Naive B cell (primary cell): ENCODE measurements at regions not wholly inside any gene's neighbourhood (a gene's known extent, or its start where the extent isn't known, plus 50 kb on each side); places are given as distances from the start of the nearest gene placed in this dataset.

ENCODE experiments used
- ATAC-seq, 2 donors: fragments of 150-1000 bp; cut with Tn5 transposase; 2 replicates each; pipeline ENCODE4 v1.10.0; 2021; ENCODE audit warnings: low read depth in 2 of 2, mild to moderate bottlenecking in 2 of 2, moderate library complexity in 2 of 2
- DNase-seq: peaks from one replicate; pipeline ENCODE4 v3.0.0; 2022
- H3K27ac Mint-ChIP-seq, 6 donors: one replicate each; pipeline ENCODE4 v1.8.0; 2020 to 2022; ENCODE audit warnings: mild to moderate bottlenecking in 6 of 6, mixed read lengths in 6 of 6, moderate library complexity in 5 of 6, inconsistent platforms in 2 of 6
- H3K27me3 Mint-ChIP-seq, 3 donors: one replicate each; pipeline ENCODE4 v1.8.0; 2021 to 2022; ENCODE audit warnings: mixed read lengths in 3 of 3, mild to moderate bottlenecking in 1 of 3
- H3K36me3 Mint-ChIP-seq, 2 donors: one replicate each; pipeline ENCODE4 v1.8.0; 2020 to 2022; ENCODE audit warnings: mixed read lengths in 2 of 2, inconsistent platforms in 1 of 2, mild to moderate bottlenecking in 1 of 2
- H3K4me1 Mint-ChIP-seq, 3 donors: one replicate each; pipeline ENCODE4 v1.8.0; 2020 to 2022; ENCODE audit warnings: mixed read lengths in 3 of 3, inconsistent platforms in 1 of 3, mild to moderate bottlenecking in 1 of 3, moderate library complexity in 1 of 3
- H3K4me3 Mint-ChIP-seq, 8 donors: one replicate each; pipeline ENCODE4 v1.8.0; 2020 to 2022; ENCODE audit warnings: mild to moderate bottlenecking in 8 of 8, mixed read lengths in 8 of 8, moderate library complexity in 8 of 8, inconsistent platforms in 2 of 8
- H3K9me3 Mint-ChIP-seq, 7 donors: one replicate each; pipeline ENCODE4 v1.8.0; 2020 to 2022; ENCODE audit warnings: mixed read lengths in 7 of 7, mild to moderate bottlenecking in 5 of 7, inconsistent platforms in 2 of 7, moderate library complexity in 1 of 7

GRCh38 chr6:43963203-43963602 lies 164.0 kb downstream of the MRPL14 start:
- Mint-ChIP-seq H3K4me1 (no peaks in the 10 kb centered on the region), H3K27me3 (peaks cover 15 to 51% (median 48%) of the 10 kb centered on the region in 3 donors), H3K36me3 (peaks cover 0 to 5% of the 10 kb centered on the region in 2 donors), H3K4me3 (no peak overlapping the region), H3K27ac (no peak overlapping the region), H3K9me3 (peaks cover 0 to 4% (median 0%) of the 10 kb centered on the region in 7 donors)
- ATAC-seq (no peak), DNase-seq (no peak)

- Mint-ChIP-seq H3K36me3 (peaks cover 0 to 7% of the 10 kb centered on the region in 2 donors), H3K27ac (peak overlapping the region in 1 of 6 donors; percentile 9), H3K4me3 (no peak overlapping the region), H3K4me1 (no peaks in the 10 kb centered on the region), H3K9me3 (peaks cover 0 to 4% (median 0%) of the 10 kb centered on the region in 7 donors), H3K27me3 (peaks cover 18 to 57% (median 56%) of the 10 kb centered on the region in 3 donors)
- DNase-seq: no peak
- ATAC-seq: no peak
These were observed 164.8 kb downstream of the MRPL14 start for GRCh38 chr6:43962458-43962857.

- Mint-ChIP-seq H3K27ac (no peak overlapping the region), H3K9me3 (peaks cover 4 to 15% (median 7%) of the 10 kb centered on the region in 7 donors), H3K36me3 (peaks cover 6 to 14% of the 10 kb centered on the region in 2 donors), H3K4me3 (no peak overlapping the region), H3K27me3 (peaks cover 24 to 75% (median 58%) of the 10 kb centered on the region in 3 donors), H3K4me1 (no peaks in the 10 kb centered on the region)
- ATAC-seq (no peak), DNase-seq (no peak)
These were observed 170.0 kb downstream of the MRPL14 start for GRCh38 chr6:43957273-43957672.

GRCh38 chr6:43956478-43956877 lies 170.8 kb downstream of the MRPL14 start:
- ATAC-seq: no peak
- H3K9me3 Mint-ChIP-seq: peaks cover 4 to 15% (median 6%) of the 10 kb centered on the region in 7 donors
- H3K27me3 Mint-ChIP-seq: peaks cover 24 to 71% (median 53%) of the 10 kb centered on the region in 3 donors
- DNase-seq: no peak
- H3K36me3 Mint-ChIP-seq: peaks cover 6 to 14% of the 10 kb centered on the region in 2 donors
- no peaks in the 10 kb centered on the region for H3K4me1 Mint-ChIP-seq
- H3K27ac Mint-ChIP-seq: no peak overlapping the region
- H3K4me3 Mint-ChIP-seq: no peak overlapping the region

- no peak for DNase-seq
These were observed 172.7 kb downstream of the MRPL14 start for GRCh38 chr6:43954311-43955131.

GRCh38 chr6:43953794-43954310 lies 173.4 kb downstream of the MRPL14 start:
- H3K36me3 Mint-ChIP-seq: peaks cover 6 to 14% of the 10 kb centered on the region in 2 donors

More at GRCh38 chr6:43954311-43955131, 172.7 kb downstream of the MRPL14 start:
- ATAC-seq: no peak
- Mint-ChIP-seq H3K36me3 (peaks cover 6 to 14% of the 10 kb centered on the region in 2 donors), H3K27me3 (peaks cover 15 to 56% (median 48%) of the 10 kb centered on the region in 3 donors), H3K4me1 (no peaks in the 10 kb centered on the region), H3K4me3 (no peak overlapping the region), H3K27ac (no peak overlapping the region), H3K9me3 (peaks cover 4 to 15% (median 6%) of the 10 kb centered on the region in 7 donors)

GRCh38 chr6:43953256-43953655 lies 174.0 kb downstream of the MRPL14 start:
- DNase-seq: no peak
- Mint-ChIP-seq H3K4me3 (no peak overlapping the region), H3K27me3 (peaks cover 9 to 46% (median 35%) of the 10 kb centered on the region in 3 donors), H3K27ac (no peak overlapping the region), H3K4me1 (no peaks in the 10 kb centered on the region), H3K9me3 (peaks cover 4 to 15% (median 6%) of the 10 kb centered on the region in 7 donors), H3K36me3 (peaks cover 6 to 10% of the 10 kb centered on the region in 2 donors)
- no peak for ATAC-seq

More at GRCh38 chr6:43953794-43954310, 173.4 kb downstream of the MRPL14 start:
- Mint-ChIP-seq H3K4me3 (no peak overlapping the region), H3K4me1 (no peaks in the 10 kb centered on the region), H3K27ac (no peak overlapping the region), H3K9me3 (peaks cover 4 to 15% (median 6%) of the 10 kb centered on the region in 7 donors), H3K27me3 (peaks cover 9 to 50% (median 41%) of the 10 kb centered on the region in 3 donors)
- ATAC-seq (no peak), DNase-seq (no peak)

- Mint-ChIP-seq H3K4me3 (no peak overlapping the region), H3K27ac (peak overlapping the region in 1 of 6 donors; percentile 72), H3K4me1 (no peaks in the 10 kb centered on the region), H3K27me3 (peaks cover 9 to 41% (median 30%) of the 10 kb centered on the region in 3 donors), H3K36me3 (peaks cover 6 to 8% of the 10 kb centered on the region in 2 donors), H3K9me3 (peaks cover 4 to 15% (median 7%) of the 10 kb centered on the region in 7 donors)
- ATAC-seq: no peak
- no peak for DNase-seq
These were observed 174.5 kb downstream of the MRPL14 start for GRCh38 chr6:43952746-43953145.

GRCh38 chr6:43951756-43952675 lies 175.2 kb downstream of the MRPL14 start:
- peaks cover 5 to 37% (median 25%) of the 10 kb centered on the region in 3 donors for H3K27me3 Mint-ChIP-seq
- DNase-seq (no peak), ATAC-seq (no peak)
- peaks cover 6 to 8% of the 10 kb centered on the region in 2 donors for H3K36me3 Mint-ChIP-seq
- no peak overlapping the region for H3K4me3 Mint-ChIP-seq
- peaks cover 5 to 15% (median 7%) of the 10 kb centered on the region in 7 donors for H3K9me3 Mint-ChIP-seq
- no peak overlapping the region for H3K27ac Mint-ChIP-seq
- H3K4me1 Mint-ChIP-seq: no peaks in the 10 kb centered on the region

- Mint-ChIP-seq H3K36me3 (peaks cover 10 to 11% of the 10 kb centered on the region in 2 donors), H3K4me1 (no peaks in the 10 kb centered on the region), H3K4me3 (no peak overlapping the region), H3K9me3 (peaks cover 5 to 14% (median 10%) of the 10 kb centered on the region in 7 donors), H3K27me3 (peaks cover 1 to 32% (median 20%) of the 10 kb centered on the region in 3 donors), H3K27ac (no peak overlapping the region)
- DNase-seq (no peak), ATAC-seq (no peak)
These were observed 176.0 kb downstream of the MRPL14 start for GRCh38 chr6:43951063-43951755.

GRCh38 chr6:43950731-43951062 lies 176.6 kb downstream of the MRPL14 start:
- Mint-ChIP-seq H3K4me1 (no peaks in the 10 kb centered on the region), H3K36me3 (peaks cover 8% of the 10 kb centered on the region in 2 donors), H3K27ac (no peak overlapping the region), H3K27me3 (peaks cover 0 to 27% (median 16%) of the 10 kb centered on the region in 3 donors), H3K4me3 (no peak overlapping the region), H3K9me3 (peaks cover 8 to 15% (median 13%) of the 10 kb centered on the region in 7 donors)
- DNase-seq (no peak), ATAC-seq (no peak)

GRCh38 chr6:43950051-43950605 lies 177.1 kb downstream of the MRPL14 start:
- peaks cover 9 to 19% (median 16%) of the 10 kb centered on the region in 7 donors for H3K9me3 Mint-ChIP-seq
- DNase-seq: no peak
- H3K4me3 Mint-ChIP-seq: no peak overlapping the region
- no peak overlapping the region for H3K27ac Mint-ChIP-seq
- ATAC-seq: no peak
- no peaks in the 10 kb centered on the region for H3K4me1 Mint-ChIP-seq
- H3K27me3 Mint-ChIP-seq: peaks cover 0 to 22% (median 16%) of the 10 kb centered on the region in 3 donors
- peaks cover 8% of the 10 kb centered on the region in 2 donors for H3K36me3 Mint-ChIP-seq
